SK-N-DZ (cell line): ENCODE measurements at regions not wholly inside any gene's neighbourhood (a gene's known extent, or its start where the extent isn't known, plus 50 kb on each side); places are given as distances from the start of the nearest gene placed in this dataset.
A peak's percentile ranks its signal among the peaks of the same experiment; 100 is the strongest.
"Not testable (repeated sequence)": the region's sequence is repeated elsewhere in the genome, so short reads cannot be mapped to it uniquely, and the experiment has no call there.

Experiments
- DNase-seq: peaks from one replicate; pipeline ENCODE4 v3.0.0-alpha.2; 2015; ENCODE audit warnings: low spot score

GRCh38 chr12:73506611-73507010 lies 1031.0 kb upstream of the ATXN7L3B start:
- no peak for DNase-seq

- DNase-seq: no peak
These were observed 1023.0 kb upstream of the ATXN7L3B start for GRCh38 chr12:73514672-73515071.

- no peak for DNase-seq
These were observed 1019.8 kb upstream of the ATXN7L3B start for GRCh38 chr12:73517859-73518258.

GRCh38 chr12:73529231-73529630 lies 1008.4 kb upstream of the ATXN7L3B start:
- no peak for DNase-seq

- no peak for DNase-seq
These were observed 1007.7 kb upstream of the ATXN7L3B start for GRCh38 chr12:73529954-73530353.

GRCh38 chr12:73531752-73532151 lies 1005.9 kb upstream of the ATXN7L3B start:
- no peak for DNase-seq

- DNase-seq: no peak
These were observed 990.2 kb upstream of the ATXN7L3B start for GRCh38 chr12:73547421-73547820.

GRCh38 chr12:73585136-73585535 lies 952.5 kb upstream of the ATXN7L3B start:
- DNase-seq: no peak

GRCh38 chr12:73589220-73589619 lies 948.4 kb upstream of the ATXN7L3B start:
- DNase-seq: no peak

GRCh38 chr12:73598626-73599025 lies 939.0 kb upstream of the ATXN7L3B start:
- no peak for DNase-seq

- DNase-seq: no peak
These were observed 938.4 kb upstream of the ATXN7L3B start for GRCh38 chr12:73599268-73599667.

GRCh38 chr12:73605925-73606324 lies 931.7 kb upstream of the ATXN7L3B start:
- not testable (repeated sequence) for DNase-seq

GRCh38 chr12:73612551-73612950 lies 925.1 kb upstream of the ATXN7L3B start:
- peak; percentile 40 for DNase-seq

GRCh38 chr12:73623421-73623820 lies 914.2 kb upstream of the ATXN7L3B start:
- DNase-seq: no peak

GRCh38 chr12:73625226-73625625 lies 912.4 kb upstream of the ATXN7L3B start:
- DNase-seq: no peak

- no peak for DNase-seq
These were observed 908.5 kb upstream of the ATXN7L3B start for GRCh38 chr12:73629171-73629570.

GRCh38 chr12:73629893-73630831 lies 907.5 kb upstream of the ATXN7L3B start:
- no peak for DNase-seq

- no peak for DNase-seq
These were observed 905.4 kb upstream of the ATXN7L3B start for GRCh38 chr12:73632191-73632590.

GRCh38 chr12:73632661-73633060 lies 905.0 kb upstream of the ATXN7L3B start:
- DNase-seq: no peak

GRCh38 chr12:73639397-73639796 lies 898.2 kb upstream of the ATXN7L3B start:
- DNase-seq: not testable (repeated sequence)

GRCh38 chr12:73656375-73656774 lies 881.3 kb upstream of the ATXN7L3B start:
- no peak for DNase-seq

GRCh38 chr12:73659802-73660201 lies 877.8 kb upstream of the ATXN7L3B start:
- no peak for DNase-seq

- DNase-seq: no peak
These were observed 872.4 kb upstream of the ATXN7L3B start for GRCh38 chr12:73665193-73665592.
